ENCODE measurements at regions not wholly inside any gene's neighbourhood (a gene's known extent, or its start where the extent isn't known, plus 50 kb on each side); places are given as distances from the start of the nearest gene placed in this dataset.

- no peak overlapping the region for H3K4me3 ChIP-seq (ENCODE audit: low read depth, low read length)
- no peak for TF ChIP-seq CTCF (IDR thresholded peaks at IDR 0.05; ENCODE audit: insufficient read depth, low read depth, low read length, missing control alignments)
- no peak for DNase-seq (ENCODE audit: low read depth)
Measured at GRCh38 chr6:47383360-47383759, 73.7 kb upstream of the TNFRSF21 start.

GRCh38 chr6:47391675-47392074 is 82.0 kb upstream of the TNFRSF21 start:
- H3K4me3 ChIP-seq (ENCODE audit: low read depth, low read length), result no peak overlapping the region
- TF ChIP-seq CTCF (IDR thresholded peaks at IDR 0.05; ENCODE audit: insufficient read depth, low read depth, low read length, missing control alignments), result no peak
- no peak for DNase-seq (ENCODE audit: low read depth)

GRCh38 chr6:47392251-47392650 is 82.5 kb upstream of the TNFRSF21 start:
- no peak for TF ChIP-seq CTCF (IDR thresholded peaks at IDR 0.05; ENCODE audit: insufficient read depth, low read depth, low read length, missing control alignments)
- no peak overlapping the region for H3K4me3 ChIP-seq (ENCODE audit: low read depth, low read length)
- DNase-seq (ENCODE audit: low read depth), result no peak

GRCh38 chr6:47396401-47397069 is 81.1 kb upstream of the CD2AP start:
- no peak overlapping the region for H3K4me3 ChIP-seq (ENCODE audit: low read depth, low read length)
- TF ChIP-seq CTCF (IDR thresholded peaks at IDR 0.05; ENCODE audit: insufficient read depth, low read depth, low read length, missing control alignments), result no peak
- DNase-seq (ENCODE audit: low read depth), result no peak

GRCh38 chr6:47400581-47400980 is 77.0 kb upstream of the CD2AP start:
- H3K4me3 ChIP-seq (ENCODE audit: low read depth, low read length), result no peak overlapping the region

GRCh38 chr6:47402081-47402480 is 75.5 kb upstream of the CD2AP start:
- no peak for DNase-seq (ENCODE audit: low read depth)
- no peak for TF ChIP-seq CTCF (IDR thresholded peaks at IDR 0.05; ENCODE audit: insufficient read depth, low read depth, low read length, missing control alignments)
- H3K4me3 ChIP-seq (ENCODE audit: low read depth, low read length), result no peak overlapping the region

More at GRCh38 chr6:47400581-47400980, 77.0 kb upstream of the CD2AP start:
- no peak for TF ChIP-seq CTCF (IDR thresholded peaks at IDR 0.05; ENCODE audit: insufficient read depth, low read depth, low read length, missing control alignments)
- no peak for DNase-seq (ENCODE audit: low read depth)

GRCh38 chr6:47403056-47403455 is 74.5 kb upstream of the CD2AP start:
- no peak overlapping the region for H3K4me3 ChIP-seq (ENCODE audit: low read depth, low read length)
- no peak for TF ChIP-seq CTCF (IDR thresholded peaks at IDR 0.05; ENCODE audit: insufficient read depth, low read depth, low read length, missing control alignments)
- no peak for DNase-seq (ENCODE audit: low read depth)
